ENCODE measurements at regions not wholly inside any gene's neighbourhood (a gene's known extent, or its start where the extent isn't known, plus 50 kb on each side); places are given as distances from the start of the nearest gene placed in this dataset.
"Not testable (repeated sequence)": the region's sequence is repeated elsewhere in the genome, so short reads cannot be mapped to it uniquely, and the experiment has no call there.

- Mint-ChIP-seq H3K27me3 (peaks cover 28 to 60% of the 10 kb centered on the region in 2 donors), H3K4me1 (ENCODE audit: low read depth in 2 of 2) (no peaks in the 10 kb centered on the region), H3K4me3 (no peak overlapping the region), H3K27ac (no peak overlapping the region), H3K36me3 (no peaks in the 10 kb centered on the region), H3K9me3 (no peaks in the 10 kb centered on the region)
- ATAC-seq: no peak
- DNase-seq (ENCODE audit: low spot score): no peak
These were observed 200.6 kb upstream of the CCL2 start for GRCh38 chr17:34054495-34054894.

- no peaks in the 10 kb centered on the region for H3K4me1 Mint-ChIP-seq (ENCODE audit: low read depth in 2 of 2)
- peaks cover 29 to 57% of the 10 kb centered on the region in 2 donors for H3K27me3 Mint-ChIP-seq
- H3K4me3 Mint-ChIP-seq: no peak overlapping the region
- no peak overlapping the region for H3K27ac Mint-ChIP-seq
- ATAC-seq: no peak
- H3K36me3 Mint-ChIP-seq: no peaks in the 10 kb centered on the region
- DNase-seq (ENCODE audit: low spot score): no peak
- H3K9me3 Mint-ChIP-seq: no peaks in the 10 kb centered on the region
These were observed 199.5 kb upstream of the CCL2 start for GRCh38 chr17:34055606-34056005.

- H3K4me3 Mint-ChIP-seq: no peak overlapping the region
- ATAC-seq: no peak
- no peak overlapping the region for H3K27ac Mint-ChIP-seq
- H3K36me3 Mint-ChIP-seq: no peaks in the 10 kb centered on the region
- H3K9me3 Mint-ChIP-seq: no peaks in the 10 kb centered on the region
- H3K27me3 Mint-ChIP-seq: peaks cover 35 to 73% of the 10 kb centered on the region in 2 donors
- DNase-seq (ENCODE audit: low spot score): no peak
- no peaks in the 10 kb centered on the region for H3K4me1 Mint-ChIP-seq (ENCODE audit: low read depth in 2 of 2)
These were observed 195.5 kb upstream of the CCL2 start for GRCh38 chr17:34059423-34060220.

GRCh38 chr17:34066528-34066927 lies 188.6 kb upstream of the CCL2 start:
- no peak overlapping the region for H3K4me3 Mint-ChIP-seq
- no peak for ATAC-seq
- peaks cover 3% of the 10 kb centered on the region for H3K9me3 Mint-ChIP-seq
- H3K27ac Mint-ChIP-seq: no peak overlapping the region
- H3K27me3 Mint-ChIP-seq: peaks cover 20 to 42% of the 10 kb centered on the region in 2 donors
- no peak for DNase-seq (ENCODE audit: low spot score)
- no peaks in the 10 kb centered on the region for H3K4me1 Mint-ChIP-seq (ENCODE audit: low read depth in 2 of 2)
- no peaks in the 10 kb centered on the region for H3K36me3 Mint-ChIP-seq

- no peak overlapping the region for H3K27ac Mint-ChIP-seq
- no peak for DNase-seq (ENCODE audit: low spot score)
- no peak overlapping the region for H3K4me3 Mint-ChIP-seq
- peaks cover 3% of the 10 kb centered on the region for H3K9me3 Mint-ChIP-seq
- ATAC-seq: no peak
- H3K27me3 Mint-ChIP-seq: peaks cover 23 to 37% of the 10 kb centered on the region in 2 donors
- no peaks in the 10 kb centered on the region for H3K4me1 Mint-ChIP-seq (ENCODE audit: low read depth in 2 of 2)
- no peaks in the 10 kb centered on the region for H3K36me3 Mint-ChIP-seq
These were observed 188.1 kb upstream of the CCL2 start for GRCh38 chr17:34067011-34067410.

GRCh38 chr17:34068571-34068970 lies 186.5 kb upstream of the CCL2 start:
- H3K4me1 Mint-ChIP-seq (ENCODE audit: low read depth in 2 of 2): no peaks in the 10 kb centered on the region
- no peak overlapping the region for H3K4me3 Mint-ChIP-seq
- H3K27ac Mint-ChIP-seq: no peak overlapping the region
- peaks cover 3% of the 10 kb centered on the region for H3K9me3 Mint-ChIP-seq
- ATAC-seq (no peak), DNase-seq (ENCODE audit: low spot score) (no peak)
- no peaks in the 10 kb centered on the region for H3K36me3 Mint-ChIP-seq
- H3K27me3 Mint-ChIP-seq: peaks cover 13 to 23% of the 10 kb centered on the region in 2 donors

- DNase-seq (ENCODE audit: low spot score) (no peak), ATAC-seq (no peak)
- Mint-ChIP-seq H3K9me3 (no peaks in the 10 kb centered on the region), H3K27me3 (peaks cover 6 to 13% of the 10 kb centered on the region in 2 donors), H3K4me1 (ENCODE audit: low read depth in 2 of 2) (no peaks in the 10 kb centered on the region), H3K4me3 (no peak overlapping the region), H3K36me3 (no peaks in the 10 kb centered on the region), H3K27ac (no peak overlapping the region)
These were observed 184.4 kb upstream of the CCL2 start for GRCh38 chr17:34070712-34071111.

GRCh38 chr17:34071886-34072420 lies 183.1 kb upstream of the CCL2 start:
- no peak for ATAC-seq
- no peaks in the 10 kb centered on the region for H3K36me3 Mint-ChIP-seq
- no peaks in the 10 kb centered on the region for H3K9me3 Mint-ChIP-seq
- no peak for DNase-seq (ENCODE audit: low spot score)
- H3K4me1 Mint-ChIP-seq (ENCODE audit: low read depth in 2 of 2): no peaks in the 10 kb centered on the region
- H3K27me3 Mint-ChIP-seq: peaks cover 12 to 19% of the 10 kb centered on the region in 2 donors
- H3K27ac Mint-ChIP-seq: no peak overlapping the region
- no peak overlapping the region for H3K4me3 Mint-ChIP-seq

- DNase-seq (ENCODE audit: low spot score) (no peak), ATAC-seq (no peak)
- Mint-ChIP-seq H3K4me1 (ENCODE audit: low read depth in 2 of 2) (no peaks in the 10 kb centered on the region), H3K27ac (no peak overlapping the region), H3K36me3 (no peaks in the 10 kb centered on the region), H3K9me3 (no peaks in the 10 kb centered on the region), H3K4me3 (no peak overlapping the region), H3K27me3 (peaks cover 19 to 21% of the 10 kb centered on the region in 2 donors)
These were observed 180.0 kb upstream of the CCL2 start for GRCh38 chr17:34075076-34075475.

- Mint-ChIP-seq H3K9me3 (no peaks in the 10 kb centered on the region), H3K27me3 (peaks cover 16 to 19% of the 10 kb centered on the region in 2 donors), H3K4me3 (no peak overlapping the region), H3K27ac (no peak overlapping the region), H3K4me1 (ENCODE audit: low read depth in 2 of 2) (no peaks in the 10 kb centered on the region), H3K36me3 (no peaks in the 10 kb centered on the region)
- ATAC-seq: no peak
- no peak for DNase-seq (ENCODE audit: low spot score)
These were observed 178.1 kb upstream of the CCL2 start for GRCh38 chr17:34076743-34077631.

- DNase-seq (ENCODE audit: low spot score) (no peak), ATAC-seq (no peak)
- no peaks in the 10 kb centered on the region for H3K36me3 Mint-ChIP-seq
- no peaks in the 10 kb centered on the region for H3K9me3 Mint-ChIP-seq
- H3K4me3 Mint-ChIP-seq: no peak overlapping the region
- no peaks in the 10 kb centered on the region for H3K4me1 Mint-ChIP-seq (ENCODE audit: low read depth in 2 of 2)
- H3K27ac Mint-ChIP-seq: no peak overlapping the region
- peaks cover 13 to 18% of the 10 kb centered on the region in 2 donors for H3K27me3 Mint-ChIP-seq
These were observed 173.8 kb upstream of the CCL2 start for GRCh38 chr17:34081269-34081668.

GRCh38 chr17:34082404-34082803 lies 172.7 kb upstream of the CCL2 start:
- Mint-ChIP-seq H3K27ac (no peak overlapping the region), H3K27me3 (peaks cover 9 to 14% of the 10 kb centered on the region in 2 donors), H3K36me3 (no peaks in the 10 kb centered on the region), H3K4me1 (ENCODE audit: low read depth in 2 of 2) (no peaks in the 10 kb centered on the region), H3K4me3 (no peak overlapping the region), H3K9me3 (no peaks in the 10 kb centered on the region)
- no peak for ATAC-seq
- no peak for DNase-seq (ENCODE audit: low spot score)

- not testable (repeated sequence) for H3K4me3 Mint-ChIP-seq; H3K27ac Mint-ChIP-seq; DNase-seq (ENCODE audit: low spot score); H3K9me3 Mint-ChIP-seq; H3K36me3 Mint-ChIP-seq; ATAC-seq; H3K4me1 Mint-ChIP-seq (ENCODE audit: low read depth in 2 of 2)
- H3K27me3 Mint-ChIP-seq: peaks cover 15 to 33% of the 10 kb centered on the region in 2 donors
These were observed 166.0 kb upstream of the CCL2 start for GRCh38 chr17:34089042-34089441.

- peaks cover 15 to 33% of the 10 kb centered on the region in 2 donors for H3K27me3 Mint-ChIP-seq
These were observed 164.5 kb upstream of the CCL2 start for GRCh38 chr17:34090593-34090992.

More at GRCh38 chr17:34090593-34090992, 164.5 kb upstream of the CCL2 start:
- no peak for ATAC-seq
- Mint-ChIP-seq H3K27ac (no peak overlapping the region), H3K36me3 (no peaks in the 10 kb centered on the region), H3K4me3 (no peak overlapping the region), H3K4me1 (ENCODE audit: low read depth in 2 of 2) (no peaks in the 10 kb centered on the region), H3K9me3 (no peaks in the 10 kb centered on the region)
- no peak for DNase-seq (ENCODE audit: low spot score)
